ENCODE measurements at regions not wholly inside any gene's neighbourhood (a gene's known extent, or its start where the extent isn't known, plus 50 kb on each side); places are given as distances from the start of the nearest gene placed in this dataset.

- TF ChIP-seq POLR2A (IDR thresholded peaks at IDR 0.05) (no peak), CTCF (IDR thresholded peaks at IDR 0.05) (no peak)
Observed at GRCh38 chr6:68169922-68170321, 465.2 kb upstream of the ADGRB3 start.

Data from vagina (tissue), 2 donors.